ENCODE measurements at regions not wholly inside any gene's neighbourhood (a gene's known extent, or its start where the extent isn't known, plus 50 kb on each side); places are given as distances from the start of the nearest gene placed in this dataset.

DNA sequence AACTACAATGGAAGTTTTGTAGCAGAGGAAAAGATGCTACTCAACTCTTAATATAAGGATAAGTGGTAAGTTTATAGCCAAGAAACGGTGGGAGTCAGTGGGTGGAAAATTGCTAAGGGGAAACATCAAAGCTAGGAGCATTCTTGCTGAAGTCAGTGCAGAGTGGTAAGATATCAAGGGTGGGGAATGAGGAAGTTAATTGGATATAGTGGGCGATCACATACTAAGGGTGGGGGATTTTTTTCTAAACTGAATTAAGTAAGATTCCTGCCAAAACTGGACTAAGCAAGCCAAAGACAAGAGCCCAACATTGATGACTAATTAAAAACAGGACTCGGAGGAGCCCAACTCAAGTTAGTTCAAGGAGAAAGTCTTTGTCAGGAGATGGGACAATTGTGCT lies 525.4 kb downstream of the CCDC85A start:
- no peak for DNase-seq

DNA sequence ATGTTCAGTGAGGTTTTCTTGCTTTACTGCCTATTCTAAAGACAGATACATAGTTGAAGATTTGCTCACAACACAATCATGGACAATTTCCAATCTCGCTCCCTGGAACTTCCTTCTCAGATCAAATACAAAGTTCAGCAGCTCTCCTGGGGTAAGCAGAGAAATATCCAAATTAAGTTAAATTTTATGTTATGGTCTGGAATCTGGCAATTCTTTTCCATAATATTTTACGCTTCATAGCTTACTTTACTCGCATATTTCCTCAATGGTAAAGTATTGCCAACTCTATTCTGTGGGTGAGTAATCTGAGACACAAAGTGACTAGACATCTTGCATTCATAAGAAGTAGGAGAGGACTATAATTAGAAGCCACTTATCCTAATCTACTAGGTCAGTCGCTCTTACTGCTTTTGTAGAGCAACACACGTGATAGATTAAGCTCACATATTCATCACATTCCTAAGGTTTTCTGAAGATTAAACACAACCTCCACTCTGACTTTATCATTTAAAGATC lies 529.4 kb downstream of the CCDC85A start:
- peak; percentile 87 for DNase-seq

- no peak for DNase-seq
Observed at GRCh38 chr2:56713978-56714377, 530.2 kb downstream of the CCDC85A start.

- DNase-seq: no peak
Observed at GRCh38 chr2:56714400-56714799, 530.6 kb downstream of the CCDC85A start.

GRCh38 chr2:56715683-56716082 lies 531.9 kb downstream of the CCDC85A start:
- no peak for DNase-seq

GRCh38 chr2:56718413-56718812 lies 534.6 kb downstream of the CCDC85A start:
- no peak for DNase-seq

GRCh38 chr2:56729212-56729611 lies 545.4 kb downstream of the CCDC85A start:
- no peak for DNase-seq

- no peak for DNase-seq
Observed at GRCh38 chr2:56732946-56733345, 549.2 kb downstream of the CCDC85A start.

GRCh38 chr2:56739413-56739812 lies 555.6 kb downstream of the CCDC85A start:
- peak; percentile 17 for DNase-seq

GRCh38 chr2:56741601-56742102 lies 557.9 kb downstream of the CCDC85A start:
- DNase-seq: peak; percentile 95

DNA sequence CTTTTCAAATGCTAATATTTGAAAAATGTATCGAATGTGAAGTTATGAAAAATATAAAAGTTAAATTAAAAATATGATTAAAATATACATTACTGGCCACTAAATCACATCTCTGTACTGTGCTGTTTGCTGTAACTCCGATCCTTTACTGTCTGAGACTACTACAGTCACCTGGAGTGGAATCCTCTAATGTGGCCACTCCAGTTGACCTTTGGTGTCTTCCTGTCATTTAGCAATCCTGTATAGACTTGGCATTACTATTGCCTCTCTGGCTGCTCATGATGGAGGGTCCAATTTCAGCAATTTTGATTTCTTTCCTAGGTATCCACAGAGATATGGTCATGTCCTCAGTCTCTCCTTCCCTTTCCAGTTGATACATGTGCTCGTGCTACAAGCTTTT lies 560.0 kb downstream of the CCDC85A start:
- DNase-seq: no peak

DNA sequence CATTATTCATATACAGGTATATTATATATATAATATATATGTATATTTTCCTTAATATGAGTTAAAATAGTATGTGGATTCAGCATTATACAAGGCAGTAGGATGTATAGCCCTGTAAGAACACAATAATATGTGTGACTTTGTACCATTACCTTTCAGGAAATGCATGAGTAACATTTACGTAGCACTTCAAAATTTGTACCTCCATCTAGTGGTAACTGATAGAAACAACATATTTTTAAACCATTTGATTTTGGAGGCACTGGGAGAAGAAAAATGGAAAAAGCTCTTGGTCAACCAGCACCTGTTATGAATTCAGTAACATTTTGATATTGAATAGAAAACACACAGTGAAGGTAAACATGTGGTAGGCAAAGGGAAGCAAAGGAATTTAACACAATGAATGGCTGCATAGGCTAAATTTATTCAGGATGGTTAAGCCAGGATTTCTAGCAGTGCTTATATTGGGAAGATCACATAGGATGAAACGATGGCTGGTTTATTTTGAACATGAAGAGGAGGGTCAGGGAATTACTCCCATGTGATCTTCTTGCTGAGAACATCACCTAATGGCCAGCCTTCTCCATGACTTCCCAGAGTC lies 565.5 kb downstream of the CCDC85A start:
- DNase-seq: peak; percentile 47

DNA sequence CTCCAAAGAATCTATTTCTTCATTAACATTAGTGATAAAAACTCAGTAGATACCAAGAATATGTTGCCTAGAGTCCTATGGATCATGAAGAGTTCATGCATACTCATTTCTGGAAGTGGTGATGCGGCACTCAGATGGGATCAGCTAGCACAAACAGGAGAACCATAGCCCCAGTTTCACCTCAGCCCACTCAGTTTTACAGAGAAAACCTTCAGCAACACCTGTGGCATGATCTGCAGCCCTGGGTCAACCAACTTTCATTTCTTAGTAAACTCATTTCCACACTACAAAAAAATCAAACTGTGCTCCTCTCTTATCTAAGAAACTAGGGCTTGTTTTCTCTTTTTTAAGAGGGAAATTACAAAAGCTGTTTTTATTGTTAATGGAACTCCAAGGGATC lies 569.4 kb downstream of the CCDC85A start:
- DNase-seq: no peak

GRCh38 chr2:56754066-56754615 lies 570.4 kb downstream of the CCDC85A start:
- DNase-seq: no peak

- no peak for DNase-seq
Observed at GRCh38 chr2:56754627-56755026, 570.8 kb downstream of the CCDC85A start.

- no peak for DNase-seq
Observed at GRCh38 chr2:56757884-56758545, 574.2 kb downstream of the CCDC85A start.

- no peak for DNase-seq
Observed at GRCh38 chr2:56763683-56764082, 579.9 kb downstream of the CCDC85A start.

GRCh38 chr2:56768973-56769372 lies 585.2 kb downstream of the CCDC85A start:
- DNase-seq: no peak

- DNase-seq: peak; percentile 28
Observed at GRCh38 chr2:56770490-56770889, 586.7 kb downstream of the CCDC85A start.

DNA sequence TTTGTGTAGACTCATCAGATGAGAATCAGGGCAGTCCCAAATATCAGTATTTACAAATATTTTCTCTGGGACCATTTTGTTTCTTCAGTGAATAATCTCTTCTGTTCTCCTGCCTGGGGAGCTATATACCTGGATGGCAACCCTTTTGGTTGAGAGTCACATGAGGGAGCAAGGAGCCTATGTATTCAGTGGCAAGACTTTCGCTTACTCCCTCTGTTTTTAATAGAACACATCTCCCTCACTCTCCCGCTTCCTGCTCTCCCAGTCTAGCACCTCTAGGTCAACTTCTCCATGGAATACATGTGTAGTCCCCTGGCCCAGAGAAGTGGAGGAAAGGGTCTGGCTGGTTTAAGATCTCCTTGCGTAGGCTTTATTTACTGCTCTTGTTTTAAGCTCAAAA lies 600.3 kb downstream of the CCDC85A start:
- DNase-seq: no peak

DNA sequence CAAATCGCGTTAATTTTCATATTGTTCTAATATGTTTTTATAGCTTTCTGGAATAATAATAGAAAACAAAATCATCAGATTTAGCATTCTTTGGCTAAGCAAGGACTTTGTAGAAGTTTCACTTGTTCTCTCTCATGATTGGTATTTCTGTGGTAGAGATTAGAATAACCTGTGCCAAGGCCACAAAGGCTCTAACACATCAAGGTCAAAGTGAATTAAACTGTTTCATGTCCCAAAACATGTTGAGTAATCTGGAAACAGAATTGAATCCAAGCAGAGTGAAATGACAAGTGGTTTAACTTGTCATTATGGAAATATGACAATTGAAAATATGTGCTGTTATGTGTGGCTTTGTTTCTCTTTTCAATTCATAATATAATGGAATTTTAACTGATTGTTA lies 617.4 kb downstream of the CCDC85A start:
- no peak for DNase-seq

DNA sequence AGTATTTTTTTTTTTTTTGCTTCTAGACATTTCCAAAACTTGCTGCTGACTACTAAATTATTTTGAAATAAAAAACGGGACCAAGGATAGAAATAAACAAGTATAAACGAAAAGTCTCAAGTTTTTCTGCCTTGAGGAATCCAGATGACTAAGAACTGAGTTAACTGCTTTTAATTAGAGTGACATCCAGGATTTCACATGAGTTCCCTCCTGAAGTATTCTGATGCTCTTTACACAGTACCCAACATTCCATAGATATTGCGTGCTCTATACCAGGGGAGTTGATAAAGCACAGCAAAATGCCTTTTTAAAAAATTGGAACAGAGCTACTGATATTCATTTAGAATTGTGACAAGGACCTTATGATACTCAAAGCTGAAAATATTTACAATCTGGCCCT lies 618.0 kb downstream of the CCDC85A start:
- DNase-seq: peak; percentile 40

- no peak for DNase-seq
Observed at GRCh38 chr2:56803596-56803995, 619.8 kb downstream of the CCDC85A start.

DNA sequence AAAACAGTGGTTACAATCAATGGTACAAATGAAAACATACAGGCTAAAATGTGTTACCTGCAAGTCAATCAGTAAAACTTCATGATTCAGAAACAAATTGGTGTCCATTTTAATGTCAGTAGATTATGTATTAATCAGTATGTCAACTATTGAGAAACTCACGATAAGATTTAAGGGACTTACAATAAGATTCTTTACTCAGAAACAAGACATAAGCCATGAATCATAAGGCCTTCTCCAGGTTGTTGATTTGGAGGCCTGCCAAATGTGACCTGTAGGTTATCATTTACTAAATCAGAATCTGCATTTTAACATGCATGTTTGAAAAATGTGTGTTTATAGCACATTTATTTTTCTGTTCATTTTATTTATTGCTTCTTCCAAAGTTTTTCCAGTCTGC lies 623.1 kb downstream of the CCDC85A start:
- DNase-seq: no peak
